ENCODE measurements at regions not wholly inside any gene's neighbourhood (a gene's known extent, or its start where the extent isn't known, plus 50 kb on each side); places are given as distances from the start of the nearest gene placed in this dataset.

DNA sequence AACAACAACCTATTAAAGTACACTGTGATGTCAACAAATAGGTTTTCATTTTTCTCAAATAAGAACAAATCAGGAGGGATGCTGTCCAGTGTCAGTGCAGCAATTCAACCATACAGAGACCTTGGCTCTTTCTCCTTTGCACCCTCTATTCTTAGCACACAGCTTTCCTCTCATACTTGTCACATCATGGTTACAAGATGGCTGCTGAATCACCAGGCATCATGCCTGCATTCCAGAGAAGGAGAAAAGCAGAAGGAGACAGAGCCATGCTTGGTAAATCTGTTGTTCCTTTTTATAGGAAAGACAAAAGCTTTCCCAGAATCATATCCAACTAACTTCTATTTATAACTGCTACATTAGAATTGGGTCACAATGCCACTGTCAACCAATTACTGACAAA, 124.7 kb upstream of the VLDLR start:
- Histone ChIP-seq H3K27ac (no peak overlapping the region), H3K36me3 (no peaks in the 10 kb centered on the region), H3K4me3 (no peak overlapping the region), H3K9ac (ENCODE audit: low read depth in 2 of 2, low read length in 2 of 2) (no peak overlapping the region), H3K27me3 (no peaks in the 10 kb centered on the region), H3K9me3 (no peaks in the 10 kb centered on the region), H3K4me1 (no peaks in the 10 kb centered on the region)
- intact Hi-C loops (cut with DNase I): no loop called here
- TF ChIP-seq, protein P1, sequence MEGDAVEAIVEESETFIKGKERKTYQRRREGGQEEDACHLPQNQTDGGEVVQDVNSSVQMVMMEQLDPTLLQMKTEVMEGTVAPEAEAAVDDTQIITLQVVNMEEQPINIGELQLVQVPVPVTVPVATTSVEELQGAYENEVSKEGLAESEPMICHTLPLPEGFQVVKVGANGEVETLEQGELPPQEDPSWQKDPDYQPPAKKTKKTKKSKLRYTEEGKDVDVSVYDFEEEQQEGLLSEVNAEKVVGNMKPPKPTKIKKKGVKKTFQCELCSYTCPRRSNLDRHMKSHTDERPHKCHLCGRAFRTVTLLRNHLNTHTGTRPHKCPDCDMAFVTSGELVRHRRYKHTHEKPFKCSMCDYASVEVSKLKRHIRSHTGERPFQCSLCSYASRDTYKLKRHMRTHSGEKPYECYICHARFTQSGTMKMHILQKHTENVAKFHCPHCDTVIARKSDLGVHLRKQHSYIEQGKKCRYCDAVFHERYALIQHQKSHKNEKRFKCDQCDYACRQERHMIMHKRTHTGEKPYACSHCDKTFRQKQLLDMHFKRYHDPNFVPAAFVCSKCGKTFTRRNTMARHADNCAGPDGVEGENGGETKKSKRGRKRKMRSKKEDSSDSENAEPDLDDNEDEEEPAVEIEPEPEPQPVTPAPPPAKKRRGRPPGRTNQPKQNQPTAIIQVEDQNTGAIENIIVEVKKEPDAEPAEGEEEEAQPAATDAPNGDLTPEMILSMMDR (IDR thresholded peaks at IDR 0.05): no peak
- DNase-seq: no peak

DNA sequence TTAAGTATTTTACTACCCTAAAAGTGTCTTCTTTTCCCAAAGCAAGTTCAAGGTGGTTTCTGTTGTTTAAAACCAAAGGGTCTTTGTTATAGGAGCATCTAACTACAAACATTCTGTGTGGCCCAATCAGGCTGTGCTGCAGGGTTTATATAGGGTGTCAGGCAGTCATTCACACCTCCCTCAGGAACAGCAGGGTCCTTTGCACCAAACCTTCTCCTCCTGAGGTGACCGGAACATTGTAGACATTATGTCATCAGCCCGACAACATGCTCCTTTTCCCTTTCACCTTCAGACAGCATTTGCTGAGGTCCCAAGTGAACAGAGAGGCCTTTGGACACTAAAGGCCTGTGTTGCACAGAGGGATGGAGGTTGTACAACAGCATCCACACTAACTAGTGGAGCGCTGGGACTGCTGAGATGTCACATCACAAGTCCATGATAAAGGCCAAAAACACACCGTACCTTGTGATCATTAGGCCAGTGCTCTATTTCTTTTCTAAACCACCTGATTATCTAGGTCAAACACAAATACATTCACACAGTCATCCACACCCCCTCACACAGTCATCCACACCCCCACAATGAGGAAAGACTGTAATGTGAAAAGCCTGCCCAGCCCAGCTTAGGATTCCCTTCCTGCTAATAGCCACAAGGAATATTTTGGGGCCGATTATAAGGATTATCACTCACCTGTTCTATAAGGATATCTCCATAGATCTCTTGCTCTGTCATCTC, 123.8 kb upstream of the VLDLR start:
- H3K27me3 ChIP-seq: no peaks in the 10 kb centered on the region
- TF ChIP-seq, protein P1 (IDR thresholded peaks at IDR 0.05): no peak
- H3K4me1 ChIP-seq: no peaks in the 10 kb centered on the region
- H3K9me3 ChIP-seq: no peaks in the 10 kb centered on the region
- no peak overlapping the region for H3K4me3 ChIP-seq
- H3K27ac ChIP-seq: no peak overlapping the region
- no peak overlapping the region for H3K9ac ChIP-seq (ENCODE audit: low read depth in 2 of 2, low read length in 2 of 2)
- intact Hi-C loops (cut with DNase I): no loop called here
- no peak for DNase-seq
- H3K36me3 ChIP-seq: no peaks in the 10 kb centered on the region

DNA sequence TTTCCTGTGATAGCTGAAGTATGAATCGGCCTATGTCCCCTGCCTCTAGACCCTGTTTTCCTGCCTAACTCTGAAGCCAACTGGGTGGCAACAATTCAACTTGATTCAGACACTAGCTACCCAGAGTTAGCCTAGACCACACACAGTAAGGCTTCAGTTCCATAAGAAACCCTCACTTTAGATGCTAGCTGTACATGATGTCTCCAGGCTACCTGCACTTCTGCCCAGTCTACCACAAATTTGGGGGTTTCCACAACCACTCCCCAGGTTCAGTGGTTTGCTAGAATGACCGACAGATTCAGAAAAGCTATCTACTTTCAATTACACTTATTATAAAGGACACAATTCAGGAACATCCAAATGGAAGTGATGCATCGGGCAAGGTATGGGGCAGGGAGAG, 119.4 kb upstream of the VLDLR start:
- Histone ChIP-seq H3K4me1 (no peaks in the 10 kb centered on the region), H3K27me3 (no peaks in the 10 kb centered on the region), H3K4me3 (no peak overlapping the region), H3K9me3 (no peaks in the 10 kb centered on the region), H3K9ac (ENCODE audit: low read depth in 2 of 2, low read length in 2 of 2) (no peak overlapping the region), H3K36me3 (no peaks in the 10 kb centered on the region), H3K27ac (no peak overlapping the region)
- intact Hi-C loops (cut with DNase I): no loop called here
- TF ChIP-seq, protein P1 (IDR thresholded peaks at IDR 0.05): no peak
- no peak for DNase-seq

DNA sequence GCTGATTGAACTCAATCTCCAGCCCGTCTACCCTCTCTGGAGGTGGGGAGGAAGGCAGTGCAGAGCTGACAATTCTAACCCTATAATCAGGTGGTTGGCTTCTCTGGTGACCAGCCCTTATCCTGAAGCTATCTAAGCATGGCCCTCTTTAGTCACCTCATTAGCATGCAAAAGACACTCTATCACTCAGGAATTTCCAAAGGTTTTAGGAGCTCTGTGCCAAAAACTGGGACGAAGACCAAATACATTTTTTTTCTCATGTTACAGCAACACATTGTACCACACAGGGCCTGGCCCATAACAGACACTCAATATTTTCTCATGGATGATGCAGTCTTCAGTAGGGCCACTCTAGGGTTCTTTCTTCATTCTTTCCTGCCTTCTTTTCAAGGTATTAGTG, 118.8 kb upstream of the VLDLR start:
- H3K4me3 ChIP-seq: no peak overlapping the region
- intact Hi-C loops (cut with DNase I): no loop called here
- H3K4me1 ChIP-seq: no peaks in the 10 kb centered on the region
- no peak overlapping the region for H3K9ac ChIP-seq (ENCODE audit: low read depth in 2 of 2, low read length in 2 of 2)
- no peak overlapping the region for H3K27ac ChIP-seq
- H3K36me3 ChIP-seq: no peaks in the 10 kb centered on the region
- DNase-seq: no peak
- H3K27me3 ChIP-seq: no peaks in the 10 kb centered on the region
- TF ChIP-seq, protein P1 (IDR thresholded peaks at IDR 0.05): no peak
- H3K9me3 ChIP-seq: no peaks in the 10 kb centered on the region

DNA sequence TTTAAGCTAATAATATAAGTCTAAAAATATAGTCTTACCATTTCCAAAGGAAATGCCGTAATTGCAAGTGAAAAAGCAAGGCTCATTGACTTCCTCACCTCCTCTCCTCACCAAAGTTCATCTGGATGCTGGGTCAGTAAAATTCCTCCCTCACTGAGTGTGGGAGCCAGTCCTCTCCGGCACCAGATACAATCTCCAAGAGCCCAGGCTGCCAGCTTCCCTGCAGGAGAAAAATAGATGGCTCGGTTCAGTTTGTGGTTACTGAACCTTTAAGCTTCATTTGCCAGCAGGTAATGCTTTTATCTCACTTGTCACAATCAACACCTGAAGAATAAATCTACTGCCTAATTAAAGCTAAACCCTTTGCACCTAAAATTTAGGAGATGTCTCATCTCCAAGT, 115.3 kb upstream of the VLDLR start:
- Histone ChIP-seq H3K9ac (ENCODE audit: low read depth in 2 of 2, low read length in 2 of 2) (no peak overlapping the region), H3K27me3 (no peaks in the 10 kb centered on the region), H3K4me3 (no peak overlapping the region), H3K9me3 (no peaks in the 10 kb centered on the region), H3K36me3 (no peaks in the 10 kb centered on the region), H3K4me1 (no peaks in the 10 kb centered on the region), H3K27ac (no peak overlapping the region)
- intact Hi-C loops (cut with DNase I): no loop called here
- TF ChIP-seq, protein P1 (IDR thresholded peaks at IDR 0.05): no peak
- DNase-seq: no peak

Measured in colonic mucosa (tissue), 4 donors.